GM12892 (cell line): ENCODE measurements at regions not wholly inside any gene's neighbourhood (a gene's known extent, or its start where the extent isn't known, plus 50 kb on each side); places are given as distances from the start of the nearest gene placed in this dataset.

Source experiments
- POLR2A ChIP-seq: IDR thresholded peaks from 2 replicates; pipeline ENCODE4 v1.6.1; 2011; ENCODE audit warnings: low read depth, low read length, control low read depth
- POLR2AphosphoS5 ChIP-seq: IDR thresholded peaks from 2 replicates; pipeline ENCODE4 v1.6.1; 2011; ENCODE audit warnings: low read depth, low read length, control low read depth
- TAF1 ChIP-seq: IDR thresholded peaks from 2 replicates; pipeline ENCODE4 v1.6.1; 2011; ENCODE audit warnings: low read depth, mild to moderate bottlenecking, control low read depth, low read length, borderline replicate concordance

GRCh38 chr4:151935411-151935810, 174.6 kb upstream of the GATB start:
- TF ChIP-seq TAF1 (no peak), POLR2AphosphoS5 (no peak), POLR2A (no peak)
